Caki2 (cell line): ENCODE measurements at regions not wholly inside any gene's neighbourhood (a gene's known extent, or its start where the extent isn't known, plus 50 kb on each side); places are given as distances from the start of the nearest gene placed in this dataset.

Source experiments
- DNase-seq: peaks from one replicate; pipeline ENCODE4 v3.0.0-alpha.2; 2015; ENCODE audit warnings: low read depth
- in situ Hi-C: cut with HindIII; loops from 2 replicates; pipeline ENCODE4 v1.10.0; 2016; ENCODE audit warnings: low sequenced_read_pairs, low pct_unique_long_range_greater_than_20kb, mixed read lengths

DNA sequence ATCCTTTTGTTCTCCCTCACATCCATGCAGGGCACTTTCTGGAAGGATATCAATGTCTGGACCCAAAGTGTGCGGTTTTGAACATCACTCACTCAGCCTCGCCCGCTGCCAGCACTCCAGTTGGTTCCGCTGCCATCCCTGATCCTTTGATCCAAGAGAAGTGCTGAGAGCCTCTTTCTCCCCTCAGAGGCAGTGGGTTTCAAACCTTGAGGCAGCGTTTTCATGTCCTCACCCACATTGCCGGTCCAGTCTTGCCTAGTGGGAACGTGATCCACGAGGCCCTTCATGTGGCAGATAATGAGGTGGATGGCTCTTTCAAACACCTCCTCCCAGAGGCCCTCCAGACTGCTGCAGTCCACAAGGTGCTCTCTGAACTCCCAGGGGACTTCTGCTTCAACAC lies 122.2 kb downstream of the ACTL8 start:
- in situ Hi-C loops, result no loop called here
- no peak for DNase-seq

DNA sequence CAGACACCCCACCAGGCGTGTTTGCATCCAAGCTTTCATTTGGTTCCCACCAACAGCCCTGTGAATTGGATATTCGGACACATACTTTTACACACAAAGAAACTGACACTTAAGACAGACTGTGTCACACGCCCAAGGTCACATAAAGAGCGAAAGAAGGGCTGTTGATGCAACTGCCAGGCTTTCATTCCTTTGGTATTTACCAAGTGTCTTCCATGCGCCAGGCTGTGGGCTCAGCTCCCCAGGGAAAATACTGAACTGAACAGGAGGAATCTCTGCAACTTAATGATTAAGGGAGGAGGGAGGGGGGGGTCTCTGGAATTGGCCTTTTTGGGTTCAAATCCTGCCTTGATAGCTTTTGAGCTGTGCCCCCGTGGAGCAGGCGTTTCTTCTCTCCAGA lies 122.8 kb downstream of the ACTL8 start:
- no peak for DNase-seq
- in situ Hi-C loops, result no loop called here

DNA sequence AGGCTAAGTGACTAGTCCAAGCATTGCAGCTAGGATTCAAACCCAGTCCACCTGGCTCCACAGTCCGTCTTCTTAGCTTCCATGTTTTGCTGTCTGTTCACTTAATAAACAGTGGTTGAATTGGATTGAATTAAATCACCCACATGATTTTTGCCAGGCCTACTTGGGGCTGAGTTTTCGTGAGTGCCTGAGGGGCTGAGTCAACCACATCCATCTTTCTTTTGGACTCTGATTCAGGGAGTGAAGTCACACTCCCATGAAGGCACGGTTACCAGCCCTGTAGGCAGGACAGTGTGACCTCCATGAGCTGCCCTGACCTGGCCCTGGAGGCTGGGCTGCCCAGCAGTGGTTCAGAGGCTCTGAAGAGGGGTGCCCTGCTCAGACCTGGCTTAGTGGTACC lies 123.7 kb downstream of the ACTL8 start:
- in situ Hi-C loops, result no loop called here
- no peak for DNase-seq

DNA sequence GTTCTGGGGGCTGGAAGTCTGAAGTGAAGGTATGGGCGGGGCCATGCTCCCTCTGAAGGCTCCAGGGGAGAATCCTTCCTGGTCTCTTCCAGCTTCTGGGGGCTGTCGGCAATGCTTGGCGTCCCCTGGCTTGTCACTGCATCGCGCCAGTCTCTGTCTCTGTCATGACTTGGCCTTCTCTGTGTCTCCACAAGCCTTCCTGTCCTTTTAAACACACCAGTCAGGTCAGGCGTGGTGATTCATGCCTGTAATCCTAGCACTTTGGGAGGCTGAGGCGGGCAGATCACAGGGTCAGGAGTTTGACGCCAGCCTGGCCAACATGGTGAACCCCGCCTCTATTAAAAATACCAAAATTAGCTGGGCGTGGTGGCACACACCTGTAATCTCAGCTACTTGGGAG lies 125.3 kb downstream of the ACTL8 start:
- no peak for DNase-seq
- in situ Hi-C loops, result no loop called here

DNA sequence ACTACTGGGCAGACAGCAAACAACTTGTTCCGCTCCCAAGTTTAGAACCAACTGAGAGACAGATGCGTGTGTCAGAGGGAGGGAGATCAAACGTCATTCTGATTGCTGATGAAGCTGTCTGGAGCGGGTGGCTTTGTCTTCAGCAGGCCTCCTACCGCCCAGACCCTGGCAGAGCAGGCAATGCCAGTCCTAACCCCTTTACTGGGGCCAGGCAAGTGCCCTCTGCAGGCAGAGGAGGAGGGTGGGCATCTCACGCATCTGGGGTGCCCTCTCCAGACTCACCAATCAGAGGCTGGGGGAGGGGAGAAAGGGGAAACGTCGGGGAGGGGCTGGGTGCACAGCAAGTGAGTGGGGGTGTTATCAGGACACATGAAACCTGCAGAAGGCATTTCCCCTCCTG lies 126.6 kb downstream of the ACTL8 start:
- no peak for DNase-seq
- in situ Hi-C loops, result no loop called here

DNA sequence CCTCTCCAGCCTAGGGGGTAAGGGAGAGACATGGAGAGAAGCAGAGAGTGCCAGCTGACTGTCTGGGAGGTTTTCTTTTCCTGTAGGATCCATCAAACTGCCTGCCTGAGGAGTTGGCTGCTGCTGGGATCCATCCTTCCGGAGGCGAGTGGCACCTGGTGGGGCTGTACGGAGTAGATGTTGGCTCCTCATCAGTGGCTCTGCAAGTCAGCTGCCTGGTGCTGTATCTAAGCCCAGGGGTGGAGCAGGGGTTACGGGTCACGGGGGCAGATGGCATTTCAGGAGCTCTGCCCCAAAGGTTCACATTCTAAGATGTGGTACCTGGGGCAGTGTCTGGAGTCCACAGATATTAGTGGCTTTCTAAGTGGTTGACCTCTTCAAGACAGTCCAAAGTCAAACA lies 128.0 kb downstream of the ACTL8 start:
- in situ Hi-C loops, result no loop called here

DNA sequence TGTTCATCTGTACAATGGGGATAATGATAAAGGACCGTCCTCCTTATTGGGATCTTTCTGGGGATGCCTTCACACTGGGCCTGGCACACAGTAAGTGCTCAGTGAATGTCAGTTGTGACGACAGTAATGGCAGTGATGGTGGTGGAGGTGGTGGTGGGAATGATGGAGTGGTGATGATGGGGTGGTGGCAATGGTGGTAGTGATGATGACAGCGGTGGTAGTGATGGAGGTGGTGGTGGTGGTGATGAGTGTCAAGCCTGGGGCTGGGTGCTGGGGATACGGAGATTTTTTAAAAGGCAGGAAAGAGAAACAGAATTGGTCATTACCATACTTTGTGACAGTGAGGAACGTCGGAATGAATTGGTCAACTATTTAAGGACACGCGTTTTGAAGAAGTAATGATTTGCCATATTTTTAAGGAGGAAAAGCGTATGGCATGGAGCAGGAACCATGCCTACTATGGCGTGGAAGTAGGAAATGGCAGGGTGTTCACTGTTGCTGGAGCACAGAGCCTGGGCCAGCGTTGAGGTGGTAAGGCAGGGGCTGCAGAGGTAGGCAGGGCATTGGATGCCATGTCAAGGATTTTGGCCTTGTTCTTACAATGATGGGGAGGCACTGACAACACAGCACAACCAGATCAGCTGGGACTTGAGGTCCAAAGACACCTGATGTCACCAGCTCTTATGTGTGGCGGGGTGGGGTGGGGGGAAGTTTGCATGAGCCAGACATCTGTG lies 128.7 kb downstream of the ACTL8 start:
- no peak for DNase-seq
- in situ Hi-C loops, result no loop called here

More for the DNA sequence above, 128.0 kb downstream of the ACTL8 start:
- DNase-seq, result no peak

DNA sequence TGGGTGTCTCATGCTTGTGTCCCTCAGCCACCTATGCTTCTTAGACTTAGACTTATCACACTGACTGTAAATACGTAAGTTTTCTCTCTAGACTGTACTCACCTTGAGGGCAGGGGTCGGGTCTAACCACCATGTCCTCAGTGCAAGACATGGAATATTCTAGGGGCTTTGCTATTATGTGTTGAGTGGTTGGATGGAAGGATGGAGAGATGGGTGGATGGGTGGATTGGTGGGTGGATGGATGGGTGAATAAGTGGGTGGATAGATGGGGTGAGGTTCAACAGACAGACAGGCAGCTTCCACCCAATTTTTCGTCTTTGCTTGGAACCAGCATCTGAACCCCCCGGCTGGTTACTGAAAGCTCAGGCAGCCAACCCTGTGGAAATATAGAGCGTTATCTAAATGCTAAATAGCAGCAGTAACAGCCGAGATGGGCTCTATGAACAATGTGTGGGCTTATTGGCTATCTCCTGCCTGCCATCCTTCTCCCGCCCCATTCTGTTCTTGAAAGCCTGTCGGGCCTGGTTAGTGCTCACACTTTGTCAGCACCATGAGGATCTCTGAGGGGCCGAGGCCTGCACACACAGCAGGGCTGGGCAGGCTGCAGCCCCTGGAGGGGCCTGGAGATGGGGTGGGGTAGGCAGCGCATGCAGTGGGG lies 130.7 kb downstream of the ACTL8 start:
- in situ Hi-C loops, result no loop called here
- no peak for DNase-seq

DNA sequence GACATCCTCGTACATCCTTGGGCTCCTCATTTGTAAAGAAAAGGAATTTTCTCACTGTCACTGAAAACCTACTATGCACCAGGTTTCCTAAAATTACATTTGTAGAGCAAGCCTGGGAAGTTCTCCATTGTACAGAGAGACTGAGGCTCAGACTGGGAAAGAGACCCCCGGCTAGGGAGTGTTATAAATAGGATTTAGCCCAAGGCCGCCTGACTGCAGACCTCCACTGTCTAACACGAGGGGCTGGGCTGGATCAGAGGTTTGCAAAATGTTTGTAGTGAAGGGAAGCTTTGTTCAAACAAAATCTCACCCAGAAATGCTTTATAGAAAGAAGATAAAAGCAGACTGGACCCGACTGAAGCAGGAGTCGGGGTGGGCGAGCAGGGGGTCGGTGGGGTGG lies 131.3 kb downstream of the ACTL8 start:
- no peak for DNase-seq
- in situ Hi-C loops, result no loop called here

DNA sequence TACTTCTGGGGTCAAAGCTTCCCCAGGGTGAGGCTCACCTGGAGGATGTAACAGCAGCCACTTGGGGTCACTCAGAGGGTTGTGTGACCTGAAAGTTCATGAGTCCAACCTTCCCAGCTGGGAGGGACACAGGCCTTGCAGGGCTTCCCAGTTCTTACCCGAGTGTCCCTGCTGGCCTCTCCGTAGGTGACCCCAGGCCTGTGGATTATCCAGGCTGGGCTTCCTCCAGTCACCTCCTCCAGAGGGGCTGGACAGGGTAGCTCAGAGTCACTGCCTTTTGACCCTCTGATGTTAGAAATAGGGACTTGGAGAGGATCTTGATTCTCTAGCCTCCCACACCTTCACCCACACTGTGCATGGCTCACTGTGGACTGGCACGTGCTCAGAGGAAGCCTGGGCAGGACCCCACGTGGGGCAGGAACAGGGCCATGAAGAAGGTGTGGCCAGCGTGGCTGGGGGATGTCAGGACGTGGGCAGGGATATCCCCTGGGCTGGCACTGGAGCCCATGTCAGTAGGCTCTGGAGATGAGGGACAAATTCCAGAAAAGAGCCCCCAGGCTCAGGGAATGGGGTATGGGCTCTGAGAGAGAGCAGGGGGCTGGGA lies 131.8 kb downstream of the ACTL8 start:
- DNase-seq, result no peak
- in situ Hi-C loops, result no loop called here

DNA sequence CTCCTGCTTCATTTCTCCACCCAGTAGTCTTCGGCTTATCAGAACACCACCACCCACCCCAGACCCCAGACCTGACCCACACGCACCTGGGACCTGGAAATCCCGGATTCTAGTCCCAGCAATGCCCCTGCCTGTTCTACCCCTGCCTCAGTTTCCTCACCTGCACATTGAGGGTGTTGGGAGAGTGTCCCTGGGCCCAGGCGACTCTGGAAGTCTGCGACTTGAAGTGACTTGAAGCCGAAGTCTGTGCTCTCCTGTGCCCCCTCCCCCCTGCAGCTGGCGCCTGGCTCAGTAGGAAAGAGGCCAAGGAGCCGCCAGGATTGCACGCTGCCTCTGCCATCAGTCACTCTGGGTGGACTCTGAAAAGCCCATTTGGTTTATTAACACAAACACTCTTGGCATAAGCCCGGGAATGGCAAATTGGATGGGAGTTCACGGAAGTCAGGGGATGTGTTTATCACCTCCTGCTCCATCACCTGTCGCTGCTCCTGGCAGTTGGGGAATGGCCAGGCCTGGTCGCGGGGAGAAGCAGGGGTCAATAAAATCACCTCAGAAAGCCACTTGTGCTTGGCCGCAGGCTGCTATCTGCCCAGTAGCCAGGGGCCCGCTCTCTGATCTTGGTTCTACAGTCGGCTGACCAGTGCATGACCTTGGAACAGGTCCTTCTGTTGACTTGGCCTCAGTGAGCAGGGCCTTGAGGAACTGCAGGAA lies 132.7 kb downstream of the ACTL8 start:
- in situ Hi-C loops, result no loop called here
- DNase-seq, result no peak

DNA sequence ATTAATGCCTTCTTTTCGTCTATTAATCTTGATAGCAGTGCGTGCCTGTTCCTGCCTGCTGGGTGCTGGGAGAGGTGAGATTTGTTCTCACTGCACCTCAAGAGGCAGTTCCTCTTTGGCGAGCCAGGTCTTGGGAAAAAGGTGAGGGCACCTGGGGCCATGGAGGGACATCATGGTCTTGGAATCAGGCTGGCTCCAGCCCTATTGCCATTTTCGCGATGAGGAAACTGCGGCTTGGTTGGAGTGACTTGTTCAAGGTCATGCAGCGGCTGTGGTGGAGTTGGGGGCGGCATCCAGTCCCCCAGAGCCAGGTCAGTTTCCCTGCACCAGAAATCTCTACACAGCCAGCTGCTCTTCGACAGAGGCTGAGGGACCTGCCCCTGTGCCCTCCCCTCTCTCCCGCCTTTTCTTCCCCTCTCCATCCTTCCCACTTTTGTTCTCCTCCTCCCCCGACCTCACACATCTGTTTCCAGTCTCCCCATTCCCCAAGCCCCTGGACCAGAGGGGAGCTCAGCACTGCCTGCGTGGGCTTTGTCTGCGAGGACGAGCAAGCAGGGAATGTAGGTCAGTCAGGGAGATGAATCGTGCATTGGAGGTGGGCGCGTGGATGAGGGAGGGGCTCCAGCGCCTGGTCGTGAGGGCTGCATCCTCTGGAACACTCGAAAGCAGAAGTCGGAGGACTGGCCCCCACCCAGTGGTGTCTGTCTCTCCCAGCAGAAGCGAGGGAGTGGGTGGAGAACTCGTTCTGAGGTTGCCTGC lies 135.1 kb downstream of the ACTL8 start:
- DNase-seq, result no peak
- in situ Hi-C loops, result no loop called here

DNA sequence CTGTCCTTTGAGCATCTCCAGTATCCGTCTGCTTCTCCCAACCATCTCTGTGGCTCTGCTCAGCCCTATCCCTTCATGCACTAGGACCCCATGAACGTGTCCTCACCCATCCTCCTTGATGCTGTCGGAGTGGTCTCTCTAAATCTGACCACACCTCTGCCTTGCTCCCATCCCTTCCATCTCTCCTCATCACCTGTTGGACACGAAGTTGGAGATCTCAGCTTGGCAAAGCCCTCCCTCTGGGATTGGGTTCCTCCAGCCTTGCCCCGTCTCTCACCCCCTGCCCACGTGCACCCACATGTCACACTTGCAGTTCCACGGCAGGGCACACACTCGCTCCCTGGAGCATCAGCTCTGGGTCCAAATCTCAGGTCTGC lies 135.7 kb downstream of the ACTL8 start:
- in situ Hi-C loops, result no loop called here
- no peak for DNase-seq

DNA sequence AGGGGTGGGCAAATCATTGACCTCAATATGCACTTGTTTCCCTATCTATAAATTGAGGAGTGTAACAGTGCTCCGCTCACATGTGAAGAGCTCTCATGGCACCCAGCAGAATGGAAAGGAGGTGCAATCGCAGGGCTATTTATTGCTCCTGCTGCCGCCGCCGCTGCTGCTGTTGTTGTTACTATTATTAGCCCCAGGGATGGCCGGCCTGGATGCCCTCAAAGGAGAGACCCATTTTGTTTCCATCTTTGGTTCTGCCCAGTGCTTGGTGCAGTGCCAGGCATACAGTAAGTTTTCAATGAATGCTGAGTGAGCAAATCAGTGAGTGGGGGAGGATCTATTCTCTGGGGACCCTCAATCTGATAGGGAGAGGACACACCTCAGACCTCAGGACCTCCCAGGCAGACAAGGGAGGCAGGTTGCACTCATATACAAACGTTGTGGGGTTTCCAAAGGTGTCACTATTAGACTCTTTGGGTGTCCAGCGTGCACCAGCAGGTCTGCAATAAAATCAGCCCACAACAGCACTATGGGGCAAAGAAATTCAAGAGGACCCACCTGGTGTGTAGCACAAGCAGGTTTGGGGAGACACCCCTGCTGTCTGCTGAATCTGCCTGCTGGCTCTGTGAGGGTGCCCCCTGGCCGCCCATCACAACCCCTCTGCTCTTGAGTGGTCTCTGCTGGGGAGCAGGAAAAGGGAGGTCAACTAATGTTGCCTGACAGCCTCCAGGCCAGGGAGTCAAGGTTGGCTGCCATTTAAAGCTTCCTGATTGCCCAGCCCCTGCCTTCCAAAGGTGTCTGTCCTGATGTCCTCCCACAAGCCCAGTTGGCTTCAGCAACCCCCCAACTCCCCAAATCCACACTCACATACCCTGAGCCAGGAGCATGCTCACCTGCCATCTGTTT lies 136.3 kb downstream of the ACTL8 start:
- DNase-seq, result no peak
- in situ Hi-C loops, result no loop called here

DNA sequence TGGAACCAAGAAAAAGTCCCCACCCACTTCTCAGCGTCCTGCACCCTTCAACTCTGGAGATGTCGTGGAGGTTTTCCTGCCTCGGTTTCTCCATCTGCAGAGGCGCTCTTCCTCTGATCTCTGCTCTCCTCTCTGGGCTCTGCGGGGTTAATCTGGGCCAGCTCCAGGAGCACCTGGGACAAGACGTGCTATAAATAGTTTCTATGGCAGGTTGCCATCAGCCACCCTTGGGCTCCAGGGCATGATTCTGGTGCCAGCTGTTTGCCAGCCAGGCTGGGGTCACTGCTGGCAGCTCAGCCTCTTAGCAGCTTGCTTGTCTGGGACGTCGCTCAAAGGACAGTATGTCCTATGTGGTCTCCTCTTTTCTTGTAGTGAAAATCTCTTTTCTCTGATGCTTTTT lies 137.1 kb downstream of the ACTL8 start:
- DNase-seq, result no peak
- in situ Hi-C loops, result no loop called here

DNA sequence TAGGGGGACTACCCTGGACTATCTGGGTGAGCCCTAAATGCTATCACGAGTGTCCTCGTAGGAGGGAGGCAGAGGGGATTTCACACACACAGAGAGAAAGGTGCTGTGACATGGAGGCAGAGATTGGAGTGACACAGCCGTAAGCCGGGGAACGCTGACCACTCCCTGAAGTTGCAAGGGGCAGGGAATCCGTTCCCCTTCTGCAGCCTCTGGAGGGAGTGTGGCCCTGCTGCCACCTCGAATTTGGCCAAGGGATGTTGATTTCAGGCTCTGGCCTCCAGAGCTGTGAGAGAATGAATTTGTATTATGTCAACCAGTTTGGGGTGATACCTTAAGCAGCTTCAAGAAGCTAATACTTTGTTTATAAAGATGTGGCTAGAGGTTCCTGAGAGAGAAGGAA lies 137.7 kb downstream of the ACTL8 start:
- in situ Hi-C loops, result no loop called here

DNA sequence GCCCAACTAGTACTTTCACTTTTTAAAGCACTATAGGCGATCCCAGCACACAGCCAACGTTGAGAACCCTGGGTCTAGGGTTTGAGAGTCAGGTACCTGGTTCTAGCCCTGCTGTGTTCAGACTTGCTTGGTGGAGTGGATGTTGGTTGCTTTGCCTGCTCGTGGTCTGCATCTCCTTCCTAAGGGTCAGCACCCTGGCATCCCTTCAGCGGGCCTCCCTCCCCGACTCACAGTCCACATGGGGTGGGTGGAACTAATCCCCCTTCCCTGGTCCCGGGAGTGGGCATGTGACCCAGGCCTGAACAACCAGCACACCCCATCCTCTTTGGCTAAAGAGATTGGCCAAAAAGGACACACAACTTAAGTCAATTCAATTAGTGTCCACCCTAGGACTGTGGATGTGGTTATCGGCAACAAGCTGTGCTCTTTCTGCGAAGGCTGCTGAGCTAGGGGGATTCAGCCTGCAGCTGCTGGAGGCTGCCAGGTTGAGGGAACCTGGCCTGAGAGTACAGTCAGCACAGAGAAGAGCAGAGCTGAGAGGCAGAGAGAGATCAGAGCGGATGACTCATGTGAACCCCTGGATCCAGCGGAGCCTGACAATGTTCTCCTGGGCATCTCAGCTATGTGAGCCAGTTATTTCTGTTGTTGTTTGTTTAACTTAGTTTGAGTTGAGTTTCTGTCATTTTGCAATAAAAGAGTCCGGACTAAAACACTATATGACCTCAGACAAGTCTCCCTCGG lies 138.9 kb downstream of the ACTL8 start:
- in situ Hi-C loops, result no loop called here
- DNase-seq, result no peak

More for the DNA sequence above, 137.7 kb downstream of the ACTL8 start:
- no peak for DNase-seq
